GM12878 (cell line): ENCODE measurements at regions not wholly inside any gene's neighbourhood (a gene's known extent, or its start where the extent isn't known, plus 50 kb on each side); places are given as distances from the start of the nearest gene placed in this dataset.

ENCODE experiments used
- ATAC-seq: fragments of 200-7000 bp; cut with Tn5 transposase; 3 replicates; pipeline ENCODE4 v1.9.1; 2020; ENCODE audit warnings: mild to moderate bottlenecking, moderate library complexity
- BruUV-seq: library from RNA; stranded (reverse); fragments of 400-500 nt; replicated peaks from 2 replicates; lab custom pipeline; 2021; lab: Mats Ljungman, UMichigan
- CTCF ChIA-PET: fragments of 300-600 bp; sonication (Branson Sonifier 250); formaldehyde crosslinking; extraction: SDS; loops from one replicate; lab custom pipeline; 2021; ENCODE audit warnings: inconsistent platforms; lab: Yijun Ruan, JAX
- POLR2A ChIA-PET: fragments of 350-600 bp; formaldehyde crosslinking; extraction: SDS; loops from one replicate; lab custom pipeline; 2021; ENCODE audit warnings: inconsistent platforms; lab: Charles Lee
- RAD21 ChIA-PET: fragments of 300-600 bp; sonication (Branson Sonifier 250); formaldehyde crosslinking; loops from one replicate; lab custom pipeline; 2023; ENCODE audit warnings: antibody characterized with exemption; ENCODE audit not compliant: unreplicated experiment; lab: Charles Lee
- SMC1A ChIA-PET: fragments of 300-600 bp; sonication (Branson Sonifier 250); formaldehyde crosslinking; loops from one replicate; lab custom pipeline; 2023; ENCODE audit not compliant: unreplicated experiment, uncharacterized antibody; lab: Charles Lee
- DNase-seq: peaks from one replicate; pipeline ENCODE4 v3.0.0-alpha.2; 2011; ENCODE audit warnings: low read depth, low spot score
- FAIRE-seq: peaks from 3 replicates; lab custom pipeline; 2011; peaks lifted over from hg19 to GRCh38; lab: Jason Lieb, UNC
- H2AFZ ChIP-seq: 2 replicates; pipeline ENCODE4 v1.6.0; 2011; ENCODE audit warnings: low read depth, low read length, control low read depth; ENCODE audit not compliant: control insufficient read depth
- H3K27ac ChIP-seq: 2 replicates; pipeline ENCODE4 v1.5.1; 2011; ENCODE audit warnings: control low read depth; ENCODE audit not compliant: control insufficient read depth, insufficient read depth
- H3K27me3 ChIP-seq, 2 experiments: replicated peaks in 1 of 2; 2 replicates each; pipeline versions ENCODE4 v1.6.0 to v1.6.1; 2011; ENCODE audit warnings: low read length in 1 of 2; ENCODE audit not compliant: control insufficient read depth in 2 of 2, insufficient read depth in 2 of 2
- H3K36me3 ChIP-seq, 2 experiments: 2 replicates each; pipeline ENCODE4 v1.5.1; 2011; ENCODE audit warnings: low read length in 1 of 2; ENCODE audit not compliant: control insufficient read depth in 2 of 2, insufficient read depth in 2 of 2
- H3K4me1 ChIP-seq: 2 replicates; pipeline ENCODE4 v1.6.1; 2011; ENCODE audit warnings: mild to moderate bottlenecking, low read length, moderate library complexity, mixed read lengths; ENCODE audit not compliant: control insufficient read depth, insufficient read depth
- H3K4me2 ChIP-seq: 2 replicates; pipeline ENCODE4 v1.6.0; 2011; ENCODE audit warnings: control low read depth; ENCODE audit not compliant: control insufficient read depth, insufficient read depth
- H3K4me3 ChIP-seq: fragments of 200-600 bp; sonication (generic); 2 replicates; pipeline ENCODE4 v1.5.1; 2016
- H3K79me2 ChIP-seq: 2 replicates; pipeline ENCODE4 v1.6.0; 2011; ENCODE audit warnings: low read length; ENCODE audit not compliant: control insufficient read depth, insufficient read depth
- H3K9ac ChIP-seq: 2 replicates; pipeline ENCODE4 v1.8.0; 2011; ENCODE audit warnings: low read length, control low read depth, mixed read lengths; ENCODE audit not compliant: control insufficient read depth, insufficient read depth
- H3K9me3 ChIP-seq: replicated peaks from 3 replicates; pipeline ENCODE4 v1.5.1; 2011; ENCODE audit warnings: mild to moderate bottlenecking, low read length; ENCODE audit not compliant: control insufficient read depth, insufficient read depth
- H4K20me1 ChIP-seq: 2 replicates; pipeline ENCODE4 v1.6.0; 2011; ENCODE audit not compliant: control insufficient read depth, insufficient read depth
- CEBPB ChIP-seq, 2 experiments: fragments of 150-350 bp in 1 of 2; IDR thresholded peaks; 2 replicates each; pipeline ENCODE4 v1.6.1; 2012 to 2014; ENCODE audit warnings: low read depth in 2 of 2, low read length in 2 of 2, borderline replicate concordance in 1 of 2, inconsistent platforms in 1 of 2
- CTCF ChIP-seq, 3 experiments: IDR thresholded peaks in 2 of 3; conservative IDR thresholded peaks in 1 of 3; 2 replicates each; pipeline ENCODE4 v1.5.1; 2011; ENCODE audit warnings: low read depth in 3 of 3, low read length in 3 of 3, mild to moderate bottlenecking in 3 of 3, control low read depth in 2 of 3, moderate library complexity in 2 of 3, inconsistent platforms in 1 of 3, mixed read lengths in 1 of 3; ENCODE audit not compliant: control insufficient read depth in 2 of 3, insufficient read depth in 1 of 3; ENCODE audit errors: extremely low read depth in 1 of 3
- DPF2 ChIP-seq: fragments of 450-650 bp; IDR thresholded peaks from 2 replicates; pipeline ENCODE4 v1.6.1; 2017; ENCODE audit warnings: mild to moderate bottlenecking
- E4F1 ChIP-seq: fragments of 450-650 bp; IDR thresholded peaks from 2 replicates; pipeline ENCODE4 v1.6.1; 2018; ENCODE audit warnings: borderline replicate concordance, mild to moderate bottlenecking; ENCODE audit not compliant: partially characterized antibody
- EGR1 ChIP-seq, 2 experiments: IDR thresholded peaks; 1 replicate in 1 of 2; 2 replicates in 1 of 2; pipeline ENCODE4 v1.6.1; 2011 to 2012; ENCODE audit warnings: low read depth in 2 of 2, low read length in 2 of 2, borderline replicate concordance in 1 of 2, mild to moderate bottlenecking in 1 of 2, moderate library complexity in 1 of 2
- FOXM1 ChIP-seq: IDR thresholded peaks from 2 replicates; pipeline ENCODE4 v1.6.1; 2012; ENCODE audit warnings: low read depth, mild to moderate bottlenecking, inconsistent platforms, low read length, moderate library complexity
- NFYB ChIP-seq: IDR thresholded peaks from 2 replicates; pipeline ENCODE4 v1.6.1; 2011; ENCODE audit warnings: low read depth, mild to moderate bottlenecking, low read length, improper control_type of control experiment, moderate library complexity; ENCODE audit not compliant: insufficient read depth
- POLR2A ChIP-seq: IDR thresholded peaks from 2 replicates; pipeline ENCODE4 v1.6.1; 2011; ENCODE audit warnings: low read depth, mild to moderate bottlenecking, low read length
- POLR2AphosphoS5 ChIP-seq: IDR thresholded peaks from 2 replicates; pipeline ENCODE4 v1.6.1; 2011; ENCODE audit warnings: mild to moderate bottlenecking, low read length, inconsistent platforms
- REST ChIP-seq: IDR thresholded peaks from 2 replicates; pipeline ENCODE4 v1.6.1; 2012; ENCODE audit warnings: mild to moderate bottlenecking, low read depth, low read length
- YY1 ChIP-seq: IDR thresholded peaks from 2 replicates; pipeline ENCODE4 v1.6.1; 2011; ENCODE audit warnings: low read depth, mild to moderate bottlenecking, low read length
- ZBED1 ChIP-seq: IDR thresholded peaks from 2 replicates; pipeline ENCODE4 v1.6.1; 2016; ENCODE audit warnings: borderline replicate concordance
- ZNF207 ChIP-seq: fragments of 450-650 bp; IDR thresholded peaks from 2 replicates; pipeline ENCODE4 v1.6.1; 2014; ENCODE audit warnings: antibody characterized with exemption, mild to moderate bottlenecking, borderline replicate concordance
- ZNF622 ChIP-seq: fragments of 450-650 bp; IDR thresholded peaks from 2 replicates; pipeline ENCODE4 v1.6.1; 2017; ENCODE audit warnings: mild to moderate bottlenecking, inconsistent platforms
- WGBS: methylation state at CpG from one replicate; pipeline ENCODE4 v1.1.6; 2016; ENCODE audit warnings: low lambda C conversion rate; ENCODE audit not compliant: insufficient replicate concordance, insufficient coverage; ENCODE audit errors: missing lambda C conversion rate; 5-methylcytosine and 5-hydroxymethylcytosine counted together
- in situ Hi-C: fragments of 300-500 bp; cut with MboI; formaldehyde crosslinking; loops from 9 replicates; pipeline ENCODE4 v1.14.3; 2018; ENCODE audit warnings: mixed read lengths
- intact Hi-C: fragments of 100-400 bp; cut with micrococcal nuclease; formaldehyde crosslinking; loops from one replicate; pipeline ENCODE4 v1.14.2; 2022; ENCODE audit not compliant: unreplicated experiment

- no TSS peak for BruUV-seq
- no peak overlapping the region for H3K27ac ChIP-seq
- H3K27me3 ChIP-seq = no peaks in the 10 kb centered on the region
- H3K9ac ChIP-seq = no peak overlapping the region
- H3K79me2 ChIP-seq = no peaks in the 10 kb centered on the region
- no peaks in the 10 kb centered on the region for H3K36me3 ChIP-seq
- FAIRE-seq (no peak), DNase-seq (no peak), ATAC-seq (no peak)
- ChIA-PET SMC1A (interaction anchor here (1.1 to 3.3 kb wide), 2 partner anchors 12 to 162 kb away, joined by 3 to 9 read pairs; no protein-coding TSS in a partner anchor), RAD21 (no interaction called here), CTCF (interaction anchor here (1.0 to 2.2 kb wide), 2 partner anchors 10 to 137 kb away, joined by 3 to 5 read pairs; no protein-coding TSS in a partner anchor), POLR2A (no interaction called here)
- in situ Hi-C loops (no loop called here), intact Hi-C loops (loop anchor here (10.0 kb wide), 1 partner anchor 311 kb away; no protein-coding TSS in a partner anchor)
- no peak overlapping the region for H3K4me2 ChIP-seq
- TF ChIP-seq ZNF207 = no peak
- TF ChIP-seq YY1 = no peak
- no peak for TF ChIP-seq E4F1
- TF ChIP-seq CTCF (IDR thresholded peaks at IDR 0.05 in 2 of 3, conservative IDR thresholded peaks at IDR 0.05 in 1 of 3; ENCODE audit: control insufficient read depth in 2 of 3, extremely low read depth in 1 of 3, insufficient read depth in 1 of 3, low read depth in 3 of 3, low read length in 3 of 3) = no peak
- no peak for TF ChIP-seq FOXM1
- TF ChIP-seq EGR1 (IDR thresholded peaks at IDR 0.05; ENCODE audit: borderline replicate concordance in 1 of 2, low read depth in 2 of 2, low read length in 2 of 2) = no peak
- TF ChIP-seq POLR2AphosphoS5 = no peak
- no peak for TF ChIP-seq NFYB
- no peak for TF ChIP-seq CEBPB (IDR thresholded peaks at IDR 0.05; ENCODE audit: borderline replicate concordance in 1 of 2, low read depth in 2 of 2, low read length in 2 of 2)
- no peak for TF ChIP-seq ZNF622
- no peak for TF ChIP-seq REST
- no peak for TF ChIP-seq DPF2
- TF ChIP-seq POLR2A = no peak
- TF ChIP-seq ZBED1 = no peak
- no peak overlapping the region for H2AFZ ChIP-seq
- H3K4me3 ChIP-seq = no peak overlapping the region
- H3K9me3 ChIP-seq = no peaks in the 10 kb centered on the region
- no peaks in the 10 kb centered on the region for H4K20me1 ChIP-seq
- WGBS = 100% methylated on average over 3 of the region's 3 CpGs
- peaks cover 11% of the 10 kb centered on the region for H3K4me1 ChIP-seq
These were observed 213.3 kb upstream of the GALNT2 start for GRCh38 chr1:229853751-229854150.
